Stomach (tissue), 8 donors: ENCODE measurements at regions not wholly inside any gene's neighbourhood (a gene's known extent, or its start where the extent isn't known, plus 50 kb on each side); places are given as distances from the start of the nearest gene placed in this dataset.

Experiments used
- DNase-seq, 2 donors: peaks; one replicate each; pipeline versions ENCODE4 v3.0.0 to v3.0.0-alpha.2; 2013 to 2019
- H3K27ac ChIP-seq, 5 donors: fragments of 200-600 bp in 4 of 5; sonication (generic) in 4 of 5; one replicate each; pipeline ENCODE4 v1.5.1; 2013 to 2019; ENCODE audit warnings: mild to moderate bottlenecking in 1 of 5, moderate library complexity in 1 of 5
- H3K27me3 ChIP-seq, 3 donors: fragments of 200-600 bp; sonication (generic); one replicate each; pipeline ENCODE4 v1.5.1; 2017 to 2019; ENCODE audit warnings: mixed run types in 1 of 3
- H3K36me3 ChIP-seq, 4 donors: fragments of 200-600 bp; sonication (generic); 1 replicate in 3 of 4; 2 replicates in 1 of 4; pipeline ENCODE4 v1.5.1; 2016 to 2019
- H3K4me1 ChIP-seq, 4 donors: fragments of 200-600 bp; sonication (generic); one replicate each; pipeline ENCODE4 v1.5.1; 2016 to 2019
- H3K4me3 ChIP-seq, 4 donors: fragments of 200-600 bp; sonication (generic) in 3 of 4; one replicate each; pipeline ENCODE4 v1.5.1; 2016 to 2019; ENCODE audit warnings: mild to moderate bottlenecking in 1 of 4
- H3K9me3 ChIP-seq, 4 donors: fragments of 200-600 bp; sonication (generic); one replicate each; pipeline ENCODE4 v1.5.1; 2016 to 2019
- CTCF ChIP-seq, 7 experiments: fragments of 450-650 bp in 4 of 7; fragments of 200-600 bp in 3 of 7; sonication (generic) in 3 of 7; IDR thresholded peaks; one replicate each; pipeline ENCODE4 v1.5.1; 2016 to 2019; ENCODE audit warnings: antibody characterized with exemption in 7 of 7, control low read depth in 2 of 7, mild to moderate bottlenecking in 1 of 7
- EP300 ChIP-seq: sonication (generic); formaldehyde crosslinking; IDR thresholded peaks from one replicate; pipeline ENCODE4 v1.6.1; 2017; ENCODE audit warnings: antibody characterized with exemption
- POLR2A ChIP-seq, 4 donors: fragments of 450-650 bp; IDR thresholded peaks; one replicate each; pipeline ENCODE4 v1.6.1; 2016; ENCODE audit warnings: antibody characterized with exemption in 4 of 4, control low read depth in 2 of 4, mild to moderate bottlenecking in 1 of 4, moderate library complexity in 1 of 4
- POLR2AphosphoS5 ChIP-seq, 3 donors: sonication (generic); formaldehyde crosslinking; IDR thresholded peaks; one replicate each; pipeline ENCODE4 v1.6.1; 2016; ENCODE audit warnings: antibody characterized with exemption in 3 of 3
- WGBS, 5 donors: extraction: QIAGEN DNeasy Blood & Tissue Kit in 3 of 5; methylation state at CpG; one replicate each; pipeline versions ENCODE4 v1.1.5 to v1.1.7; 2013 to 2018; 5-methylcytosine and 5-hydroxymethylcytosine counted together
- intact Hi-C: fragments of 100-400 bp; cut with DNase I; formaldehyde crosslinking; loops from one replicate; pipeline ENCODE4 v1.15.1; 2023; ENCODE audit warnings: low total_unique reads
- donor health status: healthy with polysubstance abuse.
- donor health status: Bipolar disorder and iron deficiency.
- donor health status: healthy.

GRCh38 chr4:138887741-138888140 lies 127.8 kb upstream of the NOCT start:
- WGBS, 5 donors: 92 to 97% (median 94%) methylated on average over 6 of the region's 6 CpGs
- Histone ChIP-seq H3K9me3 (no peaks in the 10 kb centered on the region), H3K4me3 (no peak overlapping the region), H3K27me3 (no peaks in the 10 kb centered on the region), H3K27ac (no peak overlapping the region), H3K36me3 (no peaks in the 10 kb centered on the region), H3K4me1 (no peaks in the 10 kb centered on the region)
- intact Hi-C loops: no loop called here
- TF ChIP-seq EP300 (no peak), CTCF (IDR thresholded peaks at IDR 0.05) (no peak), POLR2AphosphoS5 (IDR thresholded peaks at IDR 0.05) (no peak), POLR2A (IDR thresholded peaks at IDR 0.05) (no peak)
- no peak for DNase-seq

GRCh38 chr4:138887341-138887740 lies 128.2 kb upstream of the NOCT start:
- Histone ChIP-seq H3K27ac (no peak overlapping the region), H3K27me3 (no peaks in the 10 kb centered on the region), H3K4me3 (no peak overlapping the region), H3K9me3 (no peaks in the 10 kb centered on the region), H3K4me1 (no peaks in the 10 kb centered on the region), H3K36me3 (no peaks in the 10 kb centered on the region)
- TF ChIP-seq POLR2AphosphoS5 (IDR thresholded peaks at IDR 0.05): no peak
- no peak for TF ChIP-seq EP300
- no peak for TF ChIP-seq POLR2A (IDR thresholded peaks at IDR 0.05)
- no peak for TF ChIP-seq CTCF (IDR thresholded peaks at IDR 0.05)
- WGBS, 5 donors: 89 to 100% (median 95%) methylated on average over 4 of the region's 4 CpGs
- intact Hi-C loops: no loop called here
- DNase-seq: no peak

GRCh38 chr4:138879757-138880156 lies 135.8 kb upstream of the NOCT start:
- TF ChIP-seq POLR2AphosphoS5 (IDR thresholded peaks at IDR 0.05) (no peak), CTCF (IDR thresholded peaks at IDR 0.05) (no peak)
- no peaks in the 10 kb centered on the region for H3K4me1 ChIP-seq
- no peak for DNase-seq
- H3K27me3 ChIP-seq: no peaks in the 10 kb centered on the region
- H3K36me3 ChIP-seq: no peaks in the 10 kb centered on the region
- intact Hi-C loops: no loop called here
- 78 to 87% (median 83%) methylated on average over 3 of the region's 3 CpGs for WGBS, 5 donors
- no peak overlapping the region for H3K4me3 ChIP-seq
- H3K9me3 ChIP-seq: no peaks in the 10 kb centered on the region
- no peak overlapping the region for H3K27ac ChIP-seq

- TF ChIP-seq EP300 (no peak), POLR2AphosphoS5 (IDR thresholded peaks at IDR 0.05) (no peak), CTCF (IDR thresholded peaks at IDR 0.05) (no peak), POLR2A (IDR thresholded peaks at IDR 0.05) (no peak)
- H3K4me1 ChIP-seq: peaks cover 0 to 4% (median 2%) of the 10 kb centered on the region in 4 donors
- no peaks in the 10 kb centered on the region for H3K36me3 ChIP-seq
- no peak overlapping the region for H3K4me3 ChIP-seq
- WGBS, 5 donors: 76 to 87% (median 80%) methylated on average over 10 of the region's 10 CpGs
- no peaks in the 10 kb centered on the region for H3K9me3 ChIP-seq
- no peak for DNase-seq
- no peak overlapping the region for H3K27ac ChIP-seq
- no peaks in the 10 kb centered on the region for H3K27me3 ChIP-seq
- intact Hi-C loops: no loop called here
These were observed 139.5 kb upstream of the NOCT start for GRCh38 chr4:138875891-138876608.
